OCI-LY3 (cell line): ENCODE measurements at regions not wholly inside any gene's neighbourhood (a gene's known extent, or its start where the extent isn't known, plus 50 kb on each side); places are given as distances from the start of the nearest gene placed in this dataset.

Experiments
- H2AFZ ChIP-seq: fragments of 200-600, 300-600 bp; shearing (Covaris generic); 2 replicates; pipeline ENCODE4 v1.6.0; 2014; ENCODE audit warnings: antibody characterized with exemption, low read depth, low read length
- H3K27ac ChIP-seq: fragments of 200-600, 300-600 bp; sonication (generic); 2 replicates; pipeline ENCODE4 v1.5.1; 2014; ENCODE audit warnings: mild to moderate bottlenecking, low read length, moderate library complexity, mixed read lengths
- H3K27me3 ChIP-seq: fragments of 200-600, 300-600 bp; sonication (generic); 2 replicates; pipeline ENCODE4 v1.6.1; 2014; ENCODE audit warnings: low read depth, low read length, mixed read lengths
- H3K36me3 ChIP-seq: fragments of 200-600, 300-600 bp; sonication (generic); replicated peaks from 2 replicates; pipeline ENCODE3; 2014; ENCODE audit warnings: low read depth, low read length, mixed read lengths
- H3K4me1 ChIP-seq: fragments of 300-600, 200-600 bp; sonication (generic); 2 replicates; pipeline ENCODE4 v1.6.1; 2014; ENCODE audit warnings: low read length, mixed read lengths
- H3K4me2 ChIP-seq: fragments of 200-600, 300-600 bp; sonication (generic); 2 replicates; pipeline ENCODE4 v1.6.1; 2014; ENCODE audit warnings: low read length, mixed read lengths
- H3K4me3 ChIP-seq: fragments of 300-600, 200-600 bp; sonication (generic); 2 replicates; pipeline ENCODE4 v1.5.1; 2014; ENCODE audit warnings: antibody characterized with exemption, mild to moderate bottlenecking, low read length, moderate library complexity
- H3K79me2 ChIP-seq: fragments of 300-600, 200-600 bp; shearing (Covaris generic); 2 replicates; pipeline ENCODE4 v1.6.1; 2014; ENCODE audit warnings: mild to moderate bottlenecking, low read length, mixed read lengths
- H3K9ac ChIP-seq: fragments of 300-600, 200-600 bp; shearing (Covaris generic); 2 replicates; pipeline ENCODE4 v1.6.0; 2014; ENCODE audit warnings: mild to moderate bottlenecking, low read length, moderate library complexity
- H3K9me3 ChIP-seq: fragments of 200-600, 300-600 bp; shearing (Covaris generic); 2 replicates; pipeline ENCODE4 v1.6.1; 2014; ENCODE audit warnings: low read length, mixed read lengths; ENCODE audit not compliant: insufficient read depth
- H4K20me1 ChIP-seq: fragments of 200-600, 300-600 bp; sonication (generic); 2 replicates; pipeline ENCODE4 v1.6.1; 2016; ENCODE audit warnings: low read length, mixed read lengths; ENCODE audit not compliant: insufficient read depth
- CTCF ChIP-seq: fragments of 200-600, 300-600 bp; sonication (generic); IDR thresholded peaks from 2 replicates; pipeline ENCODE4 v1.5.1; 2014; ENCODE audit warnings: antibody characterized with exemption, low read length, low read depth
- EZH2phosphoT487 ChIP-seq: fragments of 200-600 bp; shearing (Covaris generic); IDR thresholded peaks from 2 replicates; pipeline ENCODE4 v1.6.1; 2018; ENCODE audit warnings: antibody characterized with exemption, mixed run types, low read depth

GRCh38 chr3:152060701-152061100 is 187.3 kb downstream of the SUCNR1 start:
- H3K9me3 ChIP-seq, result no peaks in the 10 kb centered on the region
- no peak overlapping the region for H2AFZ ChIP-seq
- H3K79me2 ChIP-seq, result no peaks in the 10 kb centered on the region
- no peak overlapping the region for H3K9ac ChIP-seq
- no peaks in the 10 kb centered on the region for H3K27me3 ChIP-seq
- no peaks in the 10 kb centered on the region for H3K36me3 ChIP-seq
- H3K4me3 ChIP-seq, result no peak overlapping the region
- peaks cover 3% of the 10 kb centered on the region; the same call in 1 of the 2 replicates for H3K4me1 ChIP-seq
- no peaks in the 10 kb centered on the region for H4K20me1 ChIP-seq
- H3K27ac ChIP-seq, result no peak overlapping the region
- TF ChIP-seq EZH2phosphoT487 (no peak), CTCF (no peak)
- H3K4me2 ChIP-seq, result no peak overlapping the region

GRCh38 chr3:152061296-152061695 is 187.9 kb downstream of the SUCNR1 start:
- H2AFZ ChIP-seq, result no peak overlapping the region
- TF ChIP-seq EZH2phosphoT487 (no peak), CTCF (no peak)
- H3K9ac ChIP-seq, result no peak overlapping the region
- H3K4me2 ChIP-seq, result no peak overlapping the region
- H4K20me1 ChIP-seq, result no peaks in the 10 kb centered on the region
- no peaks in the 10 kb centered on the region for H3K36me3 ChIP-seq
- H3K27me3 ChIP-seq, result no peaks in the 10 kb centered on the region
- H3K4me1 ChIP-seq, result peaks cover 3% of the 10 kb centered on the region; the same call in 1 of the 2 replicates
- no peak overlapping the region for H3K27ac ChIP-seq
- no peaks in the 10 kb centered on the region for H3K9me3 ChIP-seq
- no peaks in the 10 kb centered on the region for H3K79me2 ChIP-seq
- H3K4me3 ChIP-seq, result no peak overlapping the region

- Histone ChIP-seq H3K36me3 (no peaks in the 10 kb centered on the region), H3K79me2 (no peaks in the 10 kb centered on the region), H3K4me2 (no peak overlapping the region), H3K9me3 (no peaks in the 10 kb centered on the region), H3K27ac (no peak overlapping the region), H3K27me3 (no peaks in the 10 kb centered on the region), H2AFZ (no peak overlapping the region), H3K9ac (no peak overlapping the region), H4K20me1 (no peaks in the 10 kb centered on the region), H3K4me3 (no peak overlapping the region), H3K4me1 (peaks cover 6% of the 10 kb centered on the region)
- TF ChIP-seq EZH2phosphoT487 (no peak), CTCF (no peak)
Measured at GRCh38 chr3:152069871-152070270, 196.4 kb downstream of the SUCNR1 start.

- H3K27ac ChIP-seq, result no peak overlapping the region
- no peak overlapping the region for H3K4me2 ChIP-seq
- no peaks in the 10 kb centered on the region for H3K36me3 ChIP-seq
- no peak overlapping the region for H2AFZ ChIP-seq
- no peaks in the 10 kb centered on the region for H3K27me3 ChIP-seq
- peaks cover 12% of the 10 kb centered on the region for H3K4me1 ChIP-seq
- no peaks in the 10 kb centered on the region for H4K20me1 ChIP-seq
- H3K4me3 ChIP-seq, result no peak overlapping the region
- H3K9ac ChIP-seq, result no peak overlapping the region
- no peaks in the 10 kb centered on the region for H3K9me3 ChIP-seq
- no peaks in the 10 kb centered on the region for H3K79me2 ChIP-seq
- no peak for TF ChIP-seq EZH2phosphoT487
- no peak for TF ChIP-seq CTCF
Measured at GRCh38 chr3:152071315-152071714, 197.4 kb upstream of the MBNL1 start.
